Activated CD4-positive, alpha-beta memory T cell treated with anti-CD3 and anti-CD28 coated beads for 36 hours (primary cell): ENCODE measurements at regions not wholly inside any gene's neighbourhood (a gene's known extent, or its start where the extent isn't known, plus 50 kb on each side); places are given as distances from the start of the nearest gene placed in this dataset.

Source experiments
- CTCF ChIA-PET: fragments of 350-600 bp; sonication (Branson Sonifier 250); formaldehyde crosslinking; loops from one replicate; lab custom pipeline; 2021; ENCODE audit warnings: antibody characterized with exemption, inconsistent platforms; lab: Charles Lee
- POLR2A ChIA-PET: fragments of 350-600 bp; sonication (Branson Sonifier 250); formaldehyde crosslinking; loops from one replicate; lab custom pipeline; 2021; ENCODE audit warnings: antibody characterized with exemption; lab: Charles Lee
- DNase-seq: peaks from one replicate; pipeline ENCODE4 v3.0.0-alpha.2; 2020
- H3K27ac Mint-ChIP-seq: one replicate; pipeline ENCODE4 v1.8.0; 2021; ENCODE audit warnings: mixed read lengths
- H3K27me3 Mint-ChIP-seq: one replicate; pipeline ENCODE4 v1.8.0; 2021; ENCODE audit warnings: mixed read lengths
- H3K36me3 Mint-ChIP-seq: one replicate; pipeline ENCODE4 v1.8.0; 2021; ENCODE audit warnings: mixed read lengths
- H3K4me1 Mint-ChIP-seq: one replicate; pipeline ENCODE4 v1.8.0; 2021; ENCODE audit warnings: low read depth, mixed read lengths
- H3K4me3 Mint-ChIP-seq: one replicate; pipeline ENCODE4 v1.8.0; 2021; ENCODE audit warnings: mild to moderate bottlenecking, mixed read lengths
- H3K9me3 Mint-ChIP-seq: one replicate; pipeline ENCODE4 v1.8.0; 2021; ENCODE audit warnings: mixed read lengths
- intact Hi-C: fragments of 100-400 bp; cut with micrococcal nuclease; formaldehyde crosslinking; loops from one replicate; pipeline ENCODE4 v1.15.1; 2023

- POLR2A ChIA-PET = no interaction called here
These were observed 244.7 kb downstream of the RBFOX3 start for GRCh38 chr17:79365836-79366770.

GRCh38 chr17:79365351-79365750 lies 245.5 kb downstream of the RBFOX3 start:
- H3K27me3 Mint-ChIP-seq = peaks cover 13% of the 10 kb centered on the region
- CTCF ChIA-PET = no interaction called here
- no peak for DNase-seq
- H3K27ac Mint-ChIP-seq = no peak overlapping the region
- H3K4me3 Mint-ChIP-seq = no peak overlapping the region
- H3K4me1 Mint-ChIP-seq = no peaks in the 10 kb centered on the region
- POLR2A ChIA-PET = no interaction called here
- no peaks in the 10 kb centered on the region for H3K9me3 Mint-ChIP-seq
- H3K36me3 Mint-ChIP-seq = no peaks in the 10 kb centered on the region
- intact Hi-C loops = no loop called here

More at GRCh38 chr17:79365836-79366770, 244.7 kb downstream of the RBFOX3 start:
- CTCF ChIA-PET = no interaction called here
- Mint-ChIP-seq H3K9me3 (no peaks in the 10 kb centered on the region), H3K27me3 (peaks cover 14% of the 10 kb centered on the region), H3K27ac (no peak overlapping the region), H3K4me3 (no peak overlapping the region), H3K36me3 (no peaks in the 10 kb centered on the region), H3K4me1 (no peaks in the 10 kb centered on the region)
- intact Hi-C loops = no loop called here
- DNase-seq = no peak

- no peaks in the 10 kb centered on the region for H3K36me3 Mint-ChIP-seq
- no peaks in the 10 kb centered on the region for H3K9me3 Mint-ChIP-seq
- intact Hi-C loops = no loop called here
- H3K27me3 Mint-ChIP-seq = peaks cover 12% of the 10 kb centered on the region
- no peak for DNase-seq
- no peak overlapping the region for H3K27ac Mint-ChIP-seq
- no peak overlapping the region for H3K4me3 Mint-ChIP-seq
- H3K4me1 Mint-ChIP-seq = no peaks in the 10 kb centered on the region
- CTCF ChIA-PET = no interaction called here
- POLR2A ChIA-PET = no interaction called here
These were observed 246.3 kb downstream of the RBFOX3 start for GRCh38 chr17:79364315-79365094.

- ChIA-PET POLR2A (no interaction called here), CTCF (no interaction called here)
- intact Hi-C loops = no loop called here
- no peaks in the 10 kb centered on the region for H3K9me3 Mint-ChIP-seq
- peaks cover 15% of the 10 kb centered on the region for H3K27me3 Mint-ChIP-seq
- no peaks in the 10 kb centered on the region for H3K4me1 Mint-ChIP-seq
- H3K27ac Mint-ChIP-seq = no peak overlapping the region
- no peaks in the 10 kb centered on the region for H3K36me3 Mint-ChIP-seq
- no peak for DNase-seq
- no peak overlapping the region for H3K4me3 Mint-ChIP-seq
These were observed 247.1 kb downstream of the RBFOX3 start for GRCh38 chr17:79363552-79364275.

- Mint-ChIP-seq H3K9me3 (no peaks in the 10 kb centered on the region), H3K4me1 (no peaks in the 10 kb centered on the region), H3K27me3 (peaks cover 17% of the 10 kb centered on the region), H3K4me3 (no peak overlapping the region), H3K36me3 (no peaks in the 10 kb centered on the region), H3K27ac (no peak overlapping the region)
- CTCF ChIA-PET = no interaction called here
- no peak for DNase-seq
- POLR2A ChIA-PET = no interaction called here
- intact Hi-C loops = no loop called here
These were observed 248.0 kb downstream of the RBFOX3 start for GRCh38 chr17:79362772-79363305.

- intact Hi-C loops = no loop called here
- Mint-ChIP-seq H3K27me3 (peaks cover 14% of the 10 kb centered on the region), H3K9me3 (no peaks in the 10 kb centered on the region), H3K27ac (no peak overlapping the region), H3K4me3 (no peak overlapping the region), H3K4me1 (no peaks in the 10 kb centered on the region), H3K36me3 (no peaks in the 10 kb centered on the region)
- no peak for DNase-seq
- ChIA-PET CTCF (no interaction called here), POLR2A (no interaction called here)
These were observed 248.7 kb downstream of the RBFOX3 start for GRCh38 chr17:79361873-79362771.

GRCh38 chr17:79361221-79361734 lies 249.6 kb downstream of the RBFOX3 start:
- H3K36me3 Mint-ChIP-seq = no peaks in the 10 kb centered on the region
- peaks cover 18% of the 10 kb centered on the region for H3K27me3 Mint-ChIP-seq
- H3K9me3 Mint-ChIP-seq = no peaks in the 10 kb centered on the region
- no peak overlapping the region for H3K4me3 Mint-ChIP-seq
- H3K27ac Mint-ChIP-seq = no peak overlapping the region
- no peak for DNase-seq
- ChIA-PET CTCF (no interaction called here), POLR2A (no interaction called here)
- H3K4me1 Mint-ChIP-seq = no peaks in the 10 kb centered on the region
- intact Hi-C loops = no loop called here

GRCh38 chr17:79360196-79360595 lies 250.7 kb downstream of the RBFOX3 start:
- Mint-ChIP-seq H3K36me3 (no peaks in the 10 kb centered on the region), H3K9me3 (no peaks in the 10 kb centered on the region), H3K27ac (no peak overlapping the region), H3K4me3 (no peak overlapping the region), H3K4me1 (no peaks in the 10 kb centered on the region), H3K27me3 (peaks cover 23% of the 10 kb centered on the region)
- DNase-seq = no peak
- intact Hi-C loops = no loop called here
- ChIA-PET POLR2A (no interaction called here), CTCF (interaction anchor here (0.6 to 0.9 kb wide), 2 partner anchors 41 to 385 kb away, joined by 3 read pairs; no protein-coding TSS in a partner anchor)

GRCh38 chr17:79356839-79357447 lies 253.9 kb downstream of the RBFOX3 start:
- peaks cover 4% of the 10 kb centered on the region for H3K9me3 Mint-ChIP-seq
- no peak overlapping the region for H3K4me3 Mint-ChIP-seq
- H3K27ac Mint-ChIP-seq = no peak overlapping the region
- no peaks in the 10 kb centered on the region for H3K36me3 Mint-ChIP-seq
- no peak for DNase-seq
- CTCF ChIA-PET = no interaction called here
- peaks cover 23% of the 10 kb centered on the region for H3K27me3 Mint-ChIP-seq
- POLR2A ChIA-PET = no interaction called here
- intact Hi-C loops = no loop called here
- no peaks in the 10 kb centered on the region for H3K4me1 Mint-ChIP-seq

- intact Hi-C loops = no loop called here
- no peaks in the 10 kb centered on the region for H3K36me3 Mint-ChIP-seq
- CTCF ChIA-PET = interaction anchor here (1.1 to 1.6 kb wide), 2 partner anchors 37 to 45 kb away, joined by 3 to 4 read pairs; no protein-coding TSS in a partner anchor
These were observed 255.7 kb downstream of the RBFOX3 start for GRCh38 chr17:79355165-79355564.

More at GRCh38 chr17:79355165-79355564, 255.7 kb downstream of the RBFOX3 start:
- no peak overlapping the region for H3K4me3 Mint-ChIP-seq
- H3K27ac Mint-ChIP-seq = no peak overlapping the region
- peaks cover 4% of the 10 kb centered on the region for H3K9me3 Mint-ChIP-seq
- peaks cover 29% of the 10 kb centered on the region for H3K27me3 Mint-ChIP-seq
- no peak for DNase-seq
- H3K4me1 Mint-ChIP-seq = no peaks in the 10 kb centered on the region
- POLR2A ChIA-PET = no interaction called here
